GM19372 (cell line): ENCODE measurements at regions not wholly inside any gene's neighbourhood (a gene's known extent, or its start where the extent isn't known, plus 50 kb on each side); places are given as distances from the start of the nearest gene placed in this dataset.
"Not testable (repeated sequence)": the region's sequence is repeated elsewhere in the genome, so short reads cannot be mapped to it uniquely, and the experiment has no call there.

Source experiments
- ATAC-seq: cut with Tn5 transposase; IDR thresholded peaks from one replicate; pipeline ENCODE4 v1.9.1; 2021; ENCODE audit warnings: mild to moderate bottlenecking, low read depth, moderate library complexity; ENCODE audit not compliant: unreplicated experiment

DNA sequence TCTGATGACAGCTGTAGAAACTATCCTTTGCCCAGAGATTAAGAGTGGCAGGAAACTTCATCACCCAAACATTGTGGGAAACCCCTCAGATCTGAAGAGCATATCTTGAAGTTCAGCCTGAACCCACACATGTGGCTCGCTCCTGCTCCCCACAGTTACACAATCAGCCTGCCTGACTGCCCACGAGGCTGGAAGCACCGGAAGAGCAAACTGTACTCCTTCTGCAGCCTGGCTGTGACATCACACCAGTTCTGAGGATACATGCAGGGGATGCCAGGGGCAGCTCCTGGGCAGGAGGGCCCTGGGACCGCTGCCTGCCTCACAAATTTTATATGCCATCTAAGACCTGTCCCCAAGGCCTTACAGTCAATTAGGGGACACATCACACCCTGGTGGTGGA, 444.4 kb downstream of the BUD13 start:
- ATAC-seq, result no peak

DNA sequence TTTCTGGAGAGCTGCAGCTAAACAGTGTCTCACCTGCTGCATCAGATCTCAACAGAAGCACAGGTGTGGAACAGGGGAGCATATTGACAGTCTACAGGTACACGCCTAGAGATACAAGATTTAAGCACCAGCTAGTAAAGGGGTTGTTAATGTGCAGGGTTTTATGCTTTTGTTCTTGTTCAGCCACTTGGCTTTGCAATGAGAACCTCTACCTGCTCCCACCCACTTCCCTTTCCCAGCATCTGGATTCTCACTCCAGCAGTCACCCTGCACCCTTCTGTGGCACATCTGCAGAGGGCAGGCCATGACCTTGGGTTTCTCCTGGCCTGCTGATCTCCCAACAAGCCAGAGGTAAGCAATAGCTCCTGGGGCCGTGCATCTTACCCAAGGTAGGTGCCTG, 446.6 kb downstream of the BUD13 start:
- ATAC-seq, result no peak

DNA sequence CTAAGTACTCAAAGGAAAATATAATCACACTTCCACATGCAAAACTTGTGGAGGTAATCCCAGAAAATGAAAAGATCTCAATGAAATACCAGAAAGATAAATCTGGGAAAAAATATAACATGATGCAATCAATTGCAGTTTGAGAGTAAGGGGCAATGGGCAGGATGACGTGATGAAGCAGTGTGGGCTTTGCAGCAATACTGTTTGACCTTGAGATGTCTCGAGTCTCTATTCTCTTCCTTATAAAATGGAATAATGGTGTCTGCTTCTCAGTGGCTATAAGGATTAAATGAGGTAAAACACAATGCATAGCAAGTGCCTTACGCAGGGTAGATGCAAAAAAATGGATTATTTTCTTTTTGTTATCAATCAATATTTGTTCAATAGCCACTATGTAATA, 447.5 kb downstream of the BUD13 start:
- ATAC-seq, result no peak

DNA sequence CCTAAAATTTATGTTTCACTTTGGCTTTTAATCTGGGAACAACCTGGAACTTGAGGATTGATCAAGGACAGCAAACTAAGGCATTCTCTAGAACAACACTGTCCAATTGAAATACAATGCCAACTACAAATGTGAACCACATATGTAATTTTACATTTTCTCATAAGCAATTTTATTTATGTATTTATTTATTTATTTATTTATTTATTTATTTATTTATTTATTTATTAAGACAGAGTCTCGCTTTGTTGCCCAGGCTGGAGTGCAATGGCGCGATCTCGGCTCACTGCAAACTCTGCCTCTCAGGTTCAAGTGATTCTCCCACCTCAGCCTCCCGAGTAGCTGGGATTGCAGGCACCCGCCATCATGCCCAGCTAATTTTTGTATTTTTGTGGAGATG, 448.7 kb downstream of the BUD13 start:
- ATAC-seq, result not testable (repeated sequence)

DNA sequence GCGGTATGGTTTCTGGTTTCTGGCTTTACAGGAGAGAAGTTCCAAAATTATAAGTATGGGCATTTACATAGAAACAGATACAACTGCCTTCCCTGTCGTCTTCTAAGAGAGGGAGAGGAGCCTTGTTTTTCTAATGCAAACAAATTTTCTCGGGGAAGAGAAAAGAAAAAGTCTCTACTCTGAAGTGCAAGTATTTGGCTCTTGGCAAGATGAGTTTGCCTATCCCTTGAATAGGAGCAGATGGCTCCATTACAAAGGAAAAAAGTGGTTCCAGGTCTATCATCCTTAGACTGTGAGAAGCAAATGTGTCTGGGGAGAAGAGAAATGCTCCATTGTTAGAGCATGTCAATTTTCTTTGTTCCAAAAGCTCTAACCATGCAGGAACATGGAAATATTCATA, 455.6 kb downstream of the BUD13 start:
- ATAC-seq, result no peak

DNA sequence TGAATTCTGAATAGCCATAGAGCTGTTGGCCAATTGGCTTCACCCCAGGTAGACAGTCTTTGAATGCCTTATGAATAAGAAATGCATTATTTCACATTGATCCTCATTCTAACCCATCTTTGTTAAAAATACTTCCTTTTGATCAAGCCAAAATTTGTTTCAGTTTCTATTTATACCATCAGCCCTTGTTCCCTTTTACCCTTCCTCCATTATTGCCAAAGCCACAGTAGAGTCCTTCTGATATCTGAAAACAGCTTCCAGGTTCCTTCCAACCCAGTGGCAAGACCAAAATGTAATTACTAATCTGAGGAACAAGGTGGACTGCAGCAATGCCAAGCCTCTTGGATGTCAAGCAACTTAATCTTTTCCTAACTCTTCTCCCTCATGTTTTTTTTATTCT, 458.8 kb downstream of the BUD13 start:
- ATAC-seq, result no peak

DNA sequence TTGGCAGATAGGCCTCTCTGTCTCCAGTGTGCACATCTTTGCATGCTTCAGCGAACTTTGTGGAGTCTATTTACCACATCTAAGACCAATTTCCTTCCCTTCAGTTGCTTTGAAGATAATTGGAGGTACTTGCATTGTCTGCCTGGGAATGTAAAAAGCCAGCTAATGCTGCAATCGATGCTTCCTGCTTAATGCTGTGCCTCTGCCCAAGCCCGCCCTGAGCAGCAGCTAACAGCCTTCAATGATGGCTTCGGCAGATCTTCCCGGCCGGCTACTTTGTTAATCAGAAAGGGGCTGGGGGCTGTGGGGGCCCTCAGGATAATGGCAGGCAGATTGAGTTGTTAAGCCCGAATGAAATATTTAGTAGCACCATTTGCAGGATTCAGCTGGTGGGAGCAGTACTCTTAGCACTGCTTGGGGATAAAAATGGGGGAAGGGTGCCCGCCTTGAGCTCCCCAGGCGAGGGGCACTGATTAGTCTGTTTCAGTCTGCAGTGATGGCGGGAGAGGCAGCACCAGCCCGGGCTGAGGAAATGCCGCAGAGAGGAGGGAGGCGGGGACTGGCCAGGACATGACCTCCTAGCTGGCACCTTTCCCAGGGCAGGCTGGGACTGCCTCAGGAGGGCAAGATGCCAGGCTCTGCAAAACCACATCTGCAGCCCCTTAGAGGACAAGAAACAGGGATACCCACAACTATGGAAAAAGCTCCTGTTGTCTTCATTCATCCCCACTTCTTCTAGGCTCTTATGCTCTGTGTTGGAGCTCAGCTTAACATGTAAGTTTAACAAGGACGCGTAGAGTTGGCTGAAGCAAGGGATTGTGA, 460.0 kb downstream of the BUD13 start:
- ATAC-seq, result no peak

DNA sequence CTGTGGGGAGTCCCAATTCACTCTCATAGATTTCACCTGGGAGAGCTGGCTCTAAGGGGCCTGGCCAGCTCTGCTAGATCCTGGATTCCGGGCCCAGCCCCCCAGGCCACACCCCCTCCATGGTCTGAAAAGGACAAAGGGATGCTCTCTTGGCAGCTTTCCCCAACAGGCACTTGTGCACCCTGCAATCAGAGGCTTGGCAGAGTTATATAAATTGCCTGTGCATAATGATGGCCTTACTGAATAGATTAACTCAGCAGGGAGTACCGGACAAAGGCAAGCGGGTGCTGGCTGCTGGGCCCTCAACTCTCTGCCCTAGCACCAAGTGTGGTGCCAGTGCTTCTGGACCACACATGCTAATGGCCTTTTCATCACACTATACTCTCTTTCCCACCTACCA, 461.6 kb downstream of the BUD13 start:
- ATAC-seq, result no peak

DNA sequence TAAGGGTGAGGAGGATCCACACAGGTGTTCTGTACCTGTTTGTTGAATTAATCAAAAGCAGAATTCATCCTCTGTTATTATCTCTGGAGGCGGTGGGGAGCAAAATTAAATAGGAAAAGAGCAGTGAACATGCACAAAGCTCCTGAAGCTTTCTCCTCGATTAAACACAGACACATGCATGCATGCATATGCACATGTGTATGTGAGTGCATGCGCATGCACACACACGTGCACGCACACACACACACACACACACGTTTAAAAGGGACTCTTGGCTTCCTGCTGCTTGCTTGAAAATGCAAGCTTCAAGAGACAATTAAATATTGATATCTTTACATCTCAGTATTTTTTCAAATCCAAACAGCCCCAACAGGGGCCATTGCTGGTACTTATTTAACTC, 462.1 kb downstream of the BUD13 start:
- no peak for ATAC-seq

DNA sequence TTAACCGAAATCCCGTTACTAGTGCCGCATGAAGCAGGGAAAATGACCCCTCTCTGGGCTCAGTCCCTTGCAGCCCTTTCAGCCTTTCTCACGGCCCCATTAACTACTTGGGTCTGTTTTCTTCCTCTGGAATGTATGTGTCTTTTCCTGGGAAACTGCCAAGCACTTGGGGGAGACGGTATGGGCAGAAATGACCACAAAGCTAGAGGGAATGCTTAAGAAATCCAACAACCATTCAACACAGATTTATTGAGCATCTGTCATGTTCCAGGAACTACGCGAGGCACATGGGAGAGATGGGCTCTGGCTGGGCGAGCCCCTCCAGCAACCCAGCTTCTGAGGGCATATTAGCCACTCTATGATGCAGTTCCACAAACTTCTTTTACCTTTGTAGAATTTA, 462.6 kb downstream of the BUD13 start:
- ATAC-seq, result no peak

DNA sequence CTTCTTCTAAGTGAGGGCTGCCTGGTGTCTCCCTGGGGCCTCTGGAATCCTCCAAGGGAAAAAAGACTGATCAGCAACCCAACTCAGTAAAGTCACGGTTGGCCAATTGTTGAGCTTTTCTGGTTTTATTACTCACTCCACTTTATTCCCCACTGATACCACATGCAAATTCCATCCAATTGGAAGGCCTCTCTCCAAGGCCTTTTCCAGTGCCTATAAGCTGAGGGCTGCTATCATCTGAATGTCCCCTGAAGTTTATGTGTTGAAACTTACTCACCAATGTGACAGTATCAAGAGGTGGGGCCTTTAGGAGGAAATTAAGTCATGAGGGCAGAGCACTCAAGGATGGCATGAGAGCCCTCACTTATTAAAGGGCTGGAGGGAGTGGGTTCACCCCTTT, 463.3 kb downstream of the BUD13 start:
- no peak for ATAC-seq

DNA sequence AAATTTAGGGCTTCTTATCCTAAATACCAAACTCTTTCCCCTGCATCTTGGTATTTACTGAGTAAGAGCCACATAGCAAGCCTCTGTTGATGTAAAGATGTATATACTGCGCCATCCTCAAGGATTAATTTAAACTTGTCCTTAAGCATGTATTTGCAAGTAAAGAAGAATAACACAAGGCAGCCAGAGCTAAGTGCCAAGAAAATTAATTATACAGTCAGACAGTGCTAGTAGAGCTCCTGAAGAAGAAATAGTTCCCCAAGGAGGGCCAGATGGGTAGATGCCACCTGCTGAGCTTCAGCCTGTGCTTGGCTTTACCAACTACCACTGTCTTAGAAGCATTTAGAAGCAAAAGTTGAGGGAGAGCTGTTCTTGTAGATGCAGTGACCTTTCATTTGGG, 470.0 kb downstream of the BUD13 start:
- ATAC-seq, result no peak

DNA sequence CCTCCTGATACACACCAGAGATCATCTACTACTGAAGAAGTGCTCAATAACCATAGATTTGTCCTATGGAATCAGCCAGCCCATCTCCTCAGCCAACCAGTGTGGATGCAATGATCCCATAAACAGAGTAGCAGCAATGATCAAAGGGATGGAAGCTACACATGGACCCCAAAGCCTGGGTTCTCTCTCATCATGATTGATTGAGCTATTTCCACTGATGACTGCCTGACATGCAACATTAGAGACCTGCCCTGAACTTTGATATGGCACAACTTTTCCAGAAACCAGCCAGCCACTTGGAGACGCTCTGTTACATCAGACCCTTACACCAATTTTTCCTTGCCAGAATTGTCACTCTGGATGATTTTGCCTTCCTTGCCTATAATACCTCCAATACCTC, 471.6 kb downstream of the BUD13 start:
- no peak for ATAC-seq

DNA sequence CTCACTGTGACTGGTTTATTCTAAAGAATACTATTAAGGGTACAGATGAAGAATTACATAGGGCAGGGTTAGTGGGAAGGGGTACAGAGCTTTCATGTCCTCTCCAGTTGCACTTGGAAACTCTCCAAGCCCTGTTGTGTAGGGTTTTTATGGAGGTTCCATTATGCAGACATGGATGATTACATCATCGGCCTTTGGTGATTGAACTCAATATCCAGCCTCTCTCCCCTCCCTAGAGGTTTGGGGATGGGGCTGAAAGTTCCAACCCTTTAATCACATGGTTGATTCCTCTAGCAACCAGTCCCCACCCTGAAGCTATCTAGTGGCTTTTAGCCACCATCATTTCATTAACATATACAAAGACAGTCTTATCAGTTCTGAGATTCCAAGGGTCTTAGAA, 472.6 kb downstream of the BUD13 start:
- no peak for ATAC-seq

DNA sequence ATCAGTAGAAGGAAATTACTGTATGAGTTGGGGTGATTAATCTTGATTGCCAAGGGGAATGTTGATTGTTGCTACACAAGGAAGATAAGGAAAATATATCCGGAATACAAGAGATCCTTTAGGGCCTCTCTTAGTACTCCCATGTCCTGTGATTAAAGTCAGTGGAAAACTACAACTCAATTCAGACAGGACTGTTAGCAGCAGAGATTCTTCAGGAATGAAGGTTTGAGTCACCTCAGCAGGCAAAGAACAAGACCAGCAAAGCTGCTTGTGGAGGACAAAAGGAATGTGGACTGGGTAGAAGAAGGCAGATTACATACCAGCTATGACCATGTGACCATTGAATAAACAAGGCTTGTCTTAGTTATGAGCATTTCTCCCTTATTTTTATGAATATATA, 478.2 kb downstream of the BUD13 start:
- ATAC-seq, result no peak

DNA sequence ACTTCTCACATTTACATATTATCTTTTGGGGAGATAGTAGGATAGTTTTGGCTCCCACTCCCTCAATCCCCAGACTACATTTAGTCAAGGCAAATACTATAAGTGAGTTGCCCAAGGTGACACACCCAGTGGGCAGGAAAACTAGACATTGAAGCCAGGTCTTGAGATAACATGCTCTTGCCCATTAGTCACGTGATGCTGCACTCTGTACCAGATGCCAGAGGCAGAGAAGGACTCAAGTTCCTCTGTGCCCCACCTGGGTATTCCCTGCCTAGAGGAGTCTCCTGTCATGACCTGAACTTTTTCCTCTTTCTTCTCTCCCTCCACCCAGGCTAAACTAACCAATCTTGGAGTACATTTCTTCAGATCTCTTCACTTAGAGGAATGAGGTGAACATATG, 484.9 kb downstream of the BUD13 start:
- ATAC-seq, result no peak

DNA sequence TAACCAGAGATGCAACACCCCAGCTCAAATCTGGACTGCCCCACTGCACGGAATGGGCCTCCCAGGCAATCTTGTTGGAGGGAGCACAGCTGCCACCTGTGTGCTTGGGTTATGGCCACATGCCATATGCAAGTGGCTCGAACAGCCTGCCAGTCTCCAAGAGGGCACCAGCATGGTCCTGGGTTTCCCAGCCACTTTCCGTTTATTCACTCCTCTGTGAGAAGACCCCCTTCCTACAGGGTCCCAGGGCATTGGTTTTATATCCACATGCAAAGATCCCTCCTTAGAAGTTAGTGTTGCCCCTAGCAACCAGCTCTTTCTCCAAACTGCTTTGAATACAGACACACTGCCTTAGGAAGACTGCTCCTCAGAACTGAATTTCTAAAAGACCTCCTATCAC, 487.8 kb downstream of the BUD13 start:
- no peak for ATAC-seq

DNA sequence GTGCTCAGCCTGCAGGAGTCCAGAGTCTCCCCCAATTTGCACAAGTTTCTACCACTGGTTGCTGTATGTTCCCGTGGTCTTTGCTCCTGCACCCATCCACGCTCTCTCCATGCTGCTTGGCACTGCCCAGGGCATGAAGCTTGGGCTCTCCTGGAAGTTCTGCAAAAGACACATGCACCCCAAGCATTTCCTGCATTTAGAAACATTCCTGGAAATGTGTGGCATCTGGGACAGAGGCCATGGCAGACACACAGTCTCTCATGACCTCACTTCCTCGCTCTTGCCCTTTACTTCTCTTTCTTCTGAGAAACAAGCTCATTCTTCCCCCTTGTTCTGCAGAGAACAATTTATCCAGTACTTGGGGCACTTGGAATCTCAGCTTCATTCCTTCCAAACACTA, 489.5 kb downstream of the BUD13 start:
- no peak for ATAC-seq

DNA sequence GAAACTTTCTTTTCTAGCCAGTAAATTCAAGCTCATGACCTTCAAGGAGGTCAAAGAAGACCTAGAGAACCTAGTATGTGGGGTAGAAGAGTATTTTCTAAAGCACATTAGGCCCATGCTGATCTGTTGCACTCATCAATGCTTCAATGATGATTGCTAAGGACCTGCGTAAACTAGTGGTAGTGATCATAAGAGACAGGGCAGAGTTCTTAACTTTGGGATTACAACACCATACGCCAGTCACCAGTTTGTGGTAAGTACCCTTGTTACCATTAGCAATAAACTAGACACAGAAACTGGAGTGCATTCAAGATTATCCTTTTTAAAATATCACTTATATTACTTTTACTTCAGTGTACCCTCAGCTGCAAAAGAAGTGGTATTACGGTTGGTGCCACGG, 490.3 kb downstream of the BUD13 start:
- ATAC-seq, result no peak

DNA sequence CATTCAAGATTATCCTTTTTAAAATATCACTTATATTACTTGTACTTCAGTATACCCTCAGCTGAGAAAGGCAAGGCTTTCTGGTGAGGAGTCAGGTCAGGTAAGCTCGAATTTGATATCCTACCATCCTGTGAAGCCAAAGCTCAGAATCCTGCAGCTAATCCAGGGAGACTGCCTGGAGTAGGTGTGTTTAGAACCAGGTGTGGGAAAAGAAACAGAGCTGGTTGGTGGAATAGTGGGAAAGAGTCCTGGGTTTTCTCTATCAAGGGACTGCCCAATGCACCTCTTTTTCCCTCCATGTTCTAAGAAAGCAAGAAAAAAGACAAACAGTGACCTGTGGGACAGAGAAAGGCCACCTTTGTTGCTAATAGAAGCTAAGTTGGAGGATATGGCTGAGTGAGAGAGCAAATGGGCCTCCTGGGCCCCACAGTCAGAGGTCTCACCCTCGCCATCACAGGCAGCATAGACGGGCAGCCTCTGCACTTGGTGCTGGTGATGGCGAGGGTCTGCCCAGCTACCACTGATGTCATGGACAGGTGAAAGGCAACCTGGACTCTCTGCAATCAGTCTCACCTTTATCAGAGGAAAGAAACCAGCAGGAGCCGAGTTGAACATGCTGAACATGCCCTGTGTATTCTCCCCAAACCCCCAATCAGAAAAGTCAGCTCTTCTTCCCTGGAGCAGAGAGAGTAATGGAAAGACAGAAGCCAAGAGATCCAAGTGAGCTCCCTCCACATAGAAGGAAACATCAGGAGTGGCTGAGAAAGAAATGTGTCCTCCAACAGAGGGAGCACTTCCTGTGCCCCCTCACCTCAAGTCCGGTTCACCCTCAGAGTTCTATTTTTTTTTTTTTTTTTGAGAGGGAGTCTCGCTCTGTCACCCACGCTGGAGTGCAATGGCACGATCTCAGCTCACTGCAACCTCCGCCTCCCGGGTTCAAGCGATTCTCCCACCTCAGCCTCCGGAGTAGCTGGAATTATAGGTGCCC, 491.3 kb downstream of the BUD13 start:
- no peak for ATAC-seq

DNA sequence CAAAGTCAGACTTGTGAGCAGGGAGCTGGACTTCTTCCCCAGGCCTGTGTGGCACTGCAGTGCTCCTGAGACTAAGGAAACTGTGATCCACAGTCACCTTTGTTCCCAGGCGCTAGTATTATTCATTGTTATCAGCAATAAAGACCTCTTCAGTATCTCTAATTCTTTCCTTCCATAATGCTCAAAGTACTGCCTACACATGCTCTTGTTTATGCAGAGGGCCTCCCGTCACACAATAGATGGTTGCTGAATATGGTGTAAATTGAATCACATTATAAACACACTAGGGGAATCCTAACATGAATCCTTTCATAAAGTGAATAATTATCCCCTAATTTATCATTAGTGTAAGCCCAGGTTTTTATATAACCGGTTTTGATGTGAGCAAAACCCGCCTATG, 493.3 kb downstream of the BUD13 start:
- ATAC-seq, result no peak

DNA sequence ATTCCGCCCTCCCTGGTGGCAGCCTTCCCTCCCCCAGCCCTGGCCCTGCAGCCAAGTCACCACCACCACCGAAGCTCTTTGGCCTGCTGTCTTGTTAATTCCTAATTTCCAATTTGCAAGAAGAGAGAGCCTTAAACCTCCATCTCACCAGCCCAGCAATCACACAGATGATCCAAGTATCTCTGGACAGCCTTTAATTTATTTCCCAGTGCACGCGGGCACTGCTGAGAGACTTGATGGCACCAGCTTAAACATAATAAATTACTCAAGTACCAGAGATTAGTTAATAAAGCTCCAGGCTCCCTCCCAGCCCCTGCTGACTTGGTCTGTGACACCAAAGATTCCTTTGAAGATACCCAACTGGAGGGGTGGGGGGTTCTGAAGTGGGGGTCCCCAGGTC, 494.7 kb downstream of the BUD13 start:
- ATAC-seq, result no peak
